Natural killer cell (primary cell): ENCODE measurements at regions not wholly inside any gene's neighbourhood (a gene's known extent, or its start where the extent isn't known, plus 50 kb on each side); places are given as distances from the start of the nearest gene placed in this dataset.

ENCODE experiments used
- ATAC-seq, 3 donors: fragments of 150-1000 bp in 2 of 3; fragments of 200-7000 bp in 1 of 3; cut with Tn5 transposase; 1 replicate in 1 of 3; 2 replicates in 2 of 3; pipeline ENCODE4 v1.10.0; 2021; ENCODE audit warnings: mild to moderate bottlenecking in 2 of 3, moderate library complexity in 2 of 3
- DNase-seq, 2 donors: peaks; one replicate each; pipeline versions ENCODE4 v3.0.0 to v3.0.0-alpha.2; 2013 to 2021; ENCODE audit warnings: mixed read lengths in 1 of 2
- H3K27ac ChIP-seq: one replicate; pipeline ENCODE4 v1.5.1; 2013; ENCODE audit warnings: mild to moderate bottlenecking, low read length
- H3K27me3 ChIP-seq: one replicate; pipeline ENCODE4 v1.6.1; 2013; ENCODE audit warnings: low read length; ENCODE audit not compliant: control insufficient read depth, insufficient read depth
- H3K36me3 ChIP-seq: one replicate; pipeline ENCODE4 v1.6.1; 2013; ENCODE audit warnings: low read length; ENCODE audit not compliant: control insufficient read depth, insufficient read depth
- H3K4me1 ChIP-seq: one replicate; pipeline ENCODE4 v1.6.1; 2013; ENCODE audit warnings: low read length; ENCODE audit not compliant: control insufficient read depth, insufficient read depth
- H3K4me3 ChIP-seq: one replicate; pipeline ENCODE4 v1.5.1; 2013; ENCODE audit warnings: low read length
- H3K9me3 ChIP-seq: one replicate; pipeline ENCODE4 v1.6.1; 2013; ENCODE audit warnings: low read length; ENCODE audit not compliant: control insufficient read depth, insufficient read depth
- H3K27ac Mint-ChIP-seq, 2 donors: one replicate each; pipeline ENCODE4 v1.8.0; 2022; ENCODE audit warnings: mild to moderate bottlenecking in 2 of 2, mixed read lengths in 2 of 2, moderate library complexity in 1 of 2
- H3K27me3 Mint-ChIP-seq, 2 donors: one replicate each; pipeline ENCODE4 v1.8.0; 2022; ENCODE audit warnings: low read depth in 2 of 2, mixed read lengths in 2 of 2
- H3K36me3 Mint-ChIP-seq: one replicate; pipeline ENCODE4 v1.8.0; 2022; ENCODE audit warnings: mixed read lengths
- H3K4me1 Mint-ChIP-seq, 2 donors: one replicate each; pipeline ENCODE4 v1.8.0; 2022; ENCODE audit warnings: mixed read lengths in 2 of 2
- H3K4me3 Mint-ChIP-seq: one replicate; pipeline ENCODE4 v1.8.0; 2022; ENCODE audit warnings: mild to moderate bottlenecking, moderate library complexity, mixed read lengths
- H3K9me3 Mint-ChIP-seq, 2 donors: one replicate each; pipeline ENCODE4 v1.8.0; 2022; ENCODE audit warnings: mixed read lengths in 2 of 2
- WGBS: methylation state at CpG from one replicate; pipeline ENCODE4 v1.1.7; 2013; ENCODE audit warnings: missing lambda C conversion rate; ENCODE audit not compliant: insufficient coverage; 5-methylcytosine and 5-hydroxymethylcytosine counted together
- intact Hi-C: fragments of 100-400 bp; cut with micrococcal nuclease; formaldehyde crosslinking; loops from one replicate; pipeline ENCODE4 v1.14.2; 2022
- TF ChIP-seq, protein P1 (sequence below): fragments of 200-600 bp; IDR thresholded peaks from one replicate; pipeline ENCODE4 v1.8.0; 2022; ENCODE audit warnings: antibody characterized with exemption

- ATAC-seq (no peak), DNase-seq (no peak)
- Histone ChIP-seq H3K27ac (no peak overlapping the region), H3K27me3 (no peaks in the 10 kb centered on the region), H3K4me1 (no peaks in the 10 kb centered on the region), H3K4me3 (no peak overlapping the region), H3K9me3 (no peaks in the 10 kb centered on the region), H3K36me3 (no peaks in the 10 kb centered on the region)
- Mint-ChIP-seq H3K9me3 (peaks cover 2 to 6% of the 10 kb centered on the region in 2 donors), H3K36me3 (no peaks in the 10 kb centered on the region), H3K27me3 (peaks cover 11 to 41% of the 10 kb centered on the region in 2 donors), H3K4me1 (no peaks in the 10 kb centered on the region), H3K4me3 (no peak overlapping the region), H3K27ac (no peak overlapping the region)
- TF ChIP-seq, protein P1, sequence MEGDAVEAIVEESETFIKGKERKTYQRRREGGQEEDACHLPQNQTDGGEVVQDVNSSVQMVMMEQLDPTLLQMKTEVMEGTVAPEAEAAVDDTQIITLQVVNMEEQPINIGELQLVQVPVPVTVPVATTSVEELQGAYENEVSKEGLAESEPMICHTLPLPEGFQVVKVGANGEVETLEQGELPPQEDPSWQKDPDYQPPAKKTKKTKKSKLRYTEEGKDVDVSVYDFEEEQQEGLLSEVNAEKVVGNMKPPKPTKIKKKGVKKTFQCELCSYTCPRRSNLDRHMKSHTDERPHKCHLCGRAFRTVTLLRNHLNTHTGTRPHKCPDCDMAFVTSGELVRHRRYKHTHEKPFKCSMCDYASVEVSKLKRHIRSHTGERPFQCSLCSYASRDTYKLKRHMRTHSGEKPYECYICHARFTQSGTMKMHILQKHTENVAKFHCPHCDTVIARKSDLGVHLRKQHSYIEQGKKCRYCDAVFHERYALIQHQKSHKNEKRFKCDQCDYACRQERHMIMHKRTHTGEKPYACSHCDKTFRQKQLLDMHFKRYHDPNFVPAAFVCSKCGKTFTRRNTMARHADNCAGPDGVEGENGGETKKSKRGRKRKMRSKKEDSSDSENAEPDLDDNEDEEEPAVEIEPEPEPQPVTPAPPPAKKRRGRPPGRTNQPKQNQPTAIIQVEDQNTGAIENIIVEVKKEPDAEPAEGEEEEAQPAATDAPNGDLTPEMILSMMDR, result no peak
- 25% methylated on average over 5 of the region's 7 CpGs for WGBS
- intact Hi-C loops, result no loop called here
Measured at GRCh38 chr5:3198074-3198449, 397.6 kb upstream of the IRX1 start.

DNA sequence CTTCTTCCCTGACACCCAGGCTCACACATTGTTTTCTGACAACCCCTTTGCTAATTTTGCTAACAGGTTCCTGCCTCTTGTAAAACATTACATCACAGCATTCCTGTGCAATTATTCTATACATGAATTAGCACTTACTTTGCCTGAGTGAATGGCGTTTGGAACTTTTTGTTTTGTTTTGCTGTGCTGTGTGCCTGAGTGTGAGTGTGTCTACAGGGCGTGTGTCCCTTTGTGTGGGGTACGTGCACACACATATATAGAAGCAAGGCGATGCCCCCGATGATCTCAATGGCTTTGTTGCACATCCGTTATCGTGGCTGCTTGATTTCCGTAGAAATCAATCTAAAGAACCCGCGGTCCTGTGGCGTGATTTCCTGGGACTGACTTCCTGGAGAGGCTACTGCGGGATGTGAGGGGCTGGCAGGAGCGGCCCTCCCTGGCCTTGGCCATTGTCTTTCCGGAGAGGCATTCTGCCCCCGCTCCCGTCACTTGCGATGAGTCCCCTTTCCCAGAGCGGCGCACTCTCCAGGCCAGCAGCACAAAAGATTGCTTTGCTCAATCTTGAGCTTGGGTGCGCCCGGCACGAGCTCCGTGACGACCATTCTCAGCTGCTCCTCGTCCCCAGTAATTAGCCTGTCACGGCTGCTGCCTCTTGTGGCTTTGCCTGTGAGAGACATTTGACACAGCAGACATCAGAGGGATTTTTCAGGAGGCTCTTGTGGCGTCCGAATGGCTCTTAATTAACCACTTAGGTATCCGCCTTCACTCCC, 398.1 kb upstream of the IRX1 start:
- intact Hi-C loops, result no loop called here
- Histone ChIP-seq H3K9me3 (no peaks in the 10 kb centered on the region), H3K27me3 (no peaks in the 10 kb centered on the region), H3K27ac (no peak overlapping the region), H3K4me3 (no peak overlapping the region), H3K36me3 (no peaks in the 10 kb centered on the region), H3K4me1 (no peaks in the 10 kb centered on the region)
- peaks cover 11 to 41% of the 10 kb centered on the region in 2 donors for H3K27me3 Mint-ChIP-seq
- no peak overlapping the region for H3K4me3 Mint-ChIP-seq
- H3K36me3 Mint-ChIP-seq, result no peaks in the 10 kb centered on the region
- WGBS, result 5% methylated on average over 28 of the region's 29 CpGs
- no peak for DNase-seq
- no peak overlapping the region for H3K27ac Mint-ChIP-seq
- H3K9me3 Mint-ChIP-seq, result peaks cover 0 to 3% of the 10 kb centered on the region in 2 donors
- no peak for ATAC-seq
- H3K4me1 Mint-ChIP-seq, result no peaks in the 10 kb centered on the region
- TF ChIP-seq, protein P1, result no peak

- Histone ChIP-seq H3K27ac (no peak overlapping the region), H3K9me3 (no peaks in the 10 kb centered on the region), H3K4me1 (no peaks in the 10 kb centered on the region), H3K4me3 (no peak overlapping the region), H3K27me3 (no peaks in the 10 kb centered on the region), H3K36me3 (no peaks in the 10 kb centered on the region)
- TF ChIP-seq, protein P1, result no peak
- intact Hi-C loops, result no loop called here
- Mint-ChIP-seq H3K4me3 (no peak overlapping the region), H3K36me3 (no peaks in the 10 kb centered on the region), H3K4me1 (no peaks in the 10 kb centered on the region), H3K27ac (no peak overlapping the region), H3K27me3 (peaks cover 11 to 41% of the 10 kb centered on the region in 2 donors), H3K9me3 (peaks cover 0 to 3% of the 10 kb centered on the region in 2 donors)
- DNase-seq (no peak), ATAC-seq (no peak)
- 70% methylated on average over 8 of the region's 8 CpGs for WGBS
Measured at GRCh38 chr5:3195994-3196393, 399.6 kb upstream of the IRX1 start.

GRCh38 chr5:3194684-3195083, 400.9 kb upstream of the IRX1 start:
- Mint-ChIP-seq H3K4me1 (no peaks in the 10 kb centered on the region), H3K27me3 (peaks cover 9 to 33% of the 10 kb centered on the region in 2 donors), H3K27ac (no peak overlapping the region), H3K36me3 (no peaks in the 10 kb centered on the region), H3K4me3 (no peak overlapping the region), H3K9me3 (no peaks in the 10 kb centered on the region)
- TF ChIP-seq, protein P1, result no peak
- Histone ChIP-seq H3K27ac (no peak overlapping the region), H3K9me3 (no peaks in the 10 kb centered on the region), H3K27me3 (no peaks in the 10 kb centered on the region), H3K36me3 (no peaks in the 10 kb centered on the region), H3K4me1 (no peaks in the 10 kb centered on the region), H3K4me3 (no peak overlapping the region)
- 70% methylated on average over 13 of the region's 13 CpGs for WGBS
- DNase-seq (no peak), ATAC-seq (no peak)
- intact Hi-C loops, result no loop called here
